H9 (cell line): ENCODE measurements at regions not wholly inside any gene's neighbourhood (a gene's known extent, or its start where the extent isn't known, plus 50 kb on each side); places are given as distances from the start of the nearest gene placed in this dataset.

Source experiments
- DNase-seq: peaks from one replicate; pipeline ENCODE4 v3.0.0-alpha.2; 2017
- H2AFZ ChIP-seq: one replicate; pipeline ENCODE4 v1.6.1; 2013; ENCODE audit warnings: mild to moderate bottlenecking, low read length, control low read depth, moderate library complexity
- H2AK5ac ChIP-seq: 2 replicates; pipeline ENCODE4 v1.6.1; 2013; ENCODE audit warnings: low read length, control low read depth, mixed read lengths; ENCODE audit not compliant: insufficient read length
- H2BK120ac ChIP-seq: one replicate; pipeline ENCODE4 v1.6.1; 2013; ENCODE audit warnings: low read depth, mild to moderate bottlenecking, low read length, control low read depth, inconsistent platforms; ENCODE audit not compliant: poor library complexity, severe bottlenecking
- H2BK12ac ChIP-seq: 2 replicates; pipeline ENCODE4 v1.6.1; 2013; ENCODE audit warnings: low read length, control low read depth, mixed read lengths, low read depth; ENCODE audit not compliant: insufficient read length
- H2BK15ac ChIP-seq: 2 replicates; pipeline ENCODE4 v1.6.1; 2013; ENCODE audit warnings: low read depth, low read length, control low read depth
- H2BK20ac ChIP-seq: one replicate; pipeline ENCODE4 v1.6.1; 2013; ENCODE audit warnings: low read depth, mild to moderate bottlenecking, low read length, control low read depth, inconsistent platforms; ENCODE audit not compliant: poor library complexity, severe bottlenecking
- H2BK5ac ChIP-seq: 2 replicates; pipeline ENCODE4 v1.6.1; 2013; ENCODE audit warnings: low read length, control low read depth, mixed read lengths; ENCODE audit not compliant: insufficient read length
- H3K14ac ChIP-seq: 2 replicates; pipeline ENCODE4 v1.6.1; 2013; ENCODE audit warnings: low read length, control low read depth; ENCODE audit not compliant: insufficient read depth
- H3K18ac ChIP-seq: 2 replicates; pipeline ENCODE4 v1.6.1; 2013; ENCODE audit warnings: low read depth, mild to moderate bottlenecking, mixed read lengths, low read length, control low read depth; ENCODE audit not compliant: insufficient read length
- H3K23ac ChIP-seq: 2 replicates; pipeline ENCODE4 v1.6.1; 2013; ENCODE audit warnings: low read length, control low read depth, mixed read lengths, low read depth; ENCODE audit not compliant: insufficient read length
- H3K23me2 ChIP-seq: 2 replicates; pipeline ENCODE4 v1.6.1; 2013; ENCODE audit warnings: low read depth, mild to moderate bottlenecking, mixed read lengths, low read length, control low read depth; ENCODE audit not compliant: insufficient read length, poor library complexity, severe bottlenecking
- H3K27ac ChIP-seq: 2 replicates; pipeline ENCODE4 v1.5.1; 2013; ENCODE audit warnings: low read length, control low read depth, mixed read lengths, low read depth; ENCODE audit not compliant: insufficient read length
- H3K27me3 ChIP-seq: 2 replicates; pipeline ENCODE4 v1.6.1; 2013; ENCODE audit warnings: low read length, control low read depth, inconsistent platforms; ENCODE audit not compliant: insufficient read depth
- H3K4ac ChIP-seq: 2 replicates; pipeline ENCODE4 v1.6.1; 2013; ENCODE audit warnings: low read depth, mild to moderate bottlenecking, control low read depth, inconsistent platforms, low read length, moderate library complexity
- H3K4me1 ChIP-seq: 2 replicates; pipeline ENCODE4 v1.6.1; 2013; ENCODE audit warnings: low read length, control low read depth, inconsistent platforms; ENCODE audit not compliant: insufficient read depth
- H3K4me2 ChIP-seq: 2 replicates; pipeline ENCODE4 v1.6.1; 2013; ENCODE audit warnings: low read length, control low read depth, mixed read lengths; ENCODE audit not compliant: insufficient read length, insufficient read depth
- H3K56ac ChIP-seq: 2 replicates; pipeline ENCODE4 v1.6.1; 2013; ENCODE audit warnings: low read depth, mild to moderate bottlenecking, mixed read lengths, low read length, control low read depth; ENCODE audit not compliant: insufficient read length
- H3K79me1 ChIP-seq: 2 replicates; pipeline ENCODE4 v1.6.1; 2013; ENCODE audit warnings: low read depth, mild to moderate bottlenecking, moderate library complexity, low read length, control low read depth, inconsistent platforms; ENCODE audit not compliant: insufficient read depth, poor library complexity, severe bottlenecking
- H3K79me2 ChIP-seq: 2 replicates; pipeline ENCODE4 v1.6.1; 2013; ENCODE audit warnings: low read length, control low read depth, inconsistent platforms; ENCODE audit not compliant: insufficient read depth
- H3K9ac ChIP-seq: 2 replicates; pipeline ENCODE4 v1.6.1; 2013; ENCODE audit warnings: low read length, control low read depth, mixed read lengths; ENCODE audit not compliant: insufficient read length; ENCODE audit errors: extremely low read depth
- H3K9me3 ChIP-seq: one replicate; pipeline ENCODE4 v1.6.1; 2013; ENCODE audit warnings: low read depth, low read length, inconsistent platforms; ENCODE audit not compliant: control insufficient read depth
- H3T11ph ChIP-seq: one replicate; pipeline ENCODE4 v1.6.1; 2013; ENCODE audit warnings: mild to moderate bottlenecking, low read length, control low read depth, inconsistent platforms
- H4K20me1 ChIP-seq: one replicate; pipeline ENCODE4 v1.6.1; 2013; ENCODE audit not compliant: control insufficient read depth, insufficient read length, insufficient read depth
- H4K5ac ChIP-seq: 2 replicates; pipeline ENCODE4 v1.6.1; 2013; ENCODE audit warnings: low read depth, mild to moderate bottlenecking, mixed read lengths, low read length, control low read depth; ENCODE audit not compliant: insufficient read length
- H4K8ac ChIP-seq: replicated peaks from 2 replicates; pipeline ENCODE4 v1.6.1; 2013; ENCODE audit warnings: low read length, control low read depth, mixed read lengths, low read depth; ENCODE audit not compliant: insufficient read length
- H4K91ac ChIP-seq: 2 replicates; pipeline ENCODE4 v1.6.1; 2013; ENCODE audit warnings: low read depth, mild to moderate bottlenecking, moderate library complexity, mixed read lengths, low read length, control low read depth; ENCODE audit not compliant: insufficient read length
- H3K27ac Mint-ChIP-seq, 3 experiments: 2 replicates in 2 of 3; 3 replicates in 1 of 3; pipeline ENCODE4 v1.8.0; 2020 to 2021; ENCODE audit warnings: mixed read lengths in 3 of 3, mild to moderate bottlenecking in 1 of 3, moderate library complexity in 1 of 3
- H3K27me3 Mint-ChIP-seq: 2 replicates; pipeline ENCODE4 v1.8.0; 2021; ENCODE audit warnings: low read depth, mild to moderate bottlenecking, moderate library complexity, mixed read lengths
- H3K36me3 Mint-ChIP-seq, 3 experiments: 2 replicates in 2 of 3; 3 replicates in 1 of 3; pipeline ENCODE4 v1.8.0; 2020 to 2021; ENCODE audit warnings: low read depth in 3 of 3, mixed read lengths in 3 of 3; ENCODE audit not compliant: insufficient read depth in 1 of 3
- H3K4me1 Mint-ChIP-seq, 2 experiments: 2 replicates each; pipeline ENCODE4 v1.8.0; 2020; ENCODE audit warnings: mixed read lengths in 2 of 2
- H3K4me3 Mint-ChIP-seq, 2 experiments: 2 replicates in 1 of 2; 3 replicates in 1 of 2; pipeline ENCODE4 v1.8.0; 2020 to 2021; ENCODE audit warnings: mild to moderate bottlenecking in 2 of 2, mixed read lengths in 2 of 2, moderate library complexity in 1 of 2
- H3K9me3 Mint-ChIP-seq, 2 experiments: 2 replicates in 1 of 2; 3 replicates in 1 of 2; pipeline ENCODE4 v1.8.0; 2020; ENCODE audit warnings: mild to moderate bottlenecking in 2 of 2, mixed read lengths in 2 of 2, moderate library complexity in 1 of 2
- WGBS: extraction: QIAGEN DNeasy Blood & Tissue Kit; methylation state at CpG from one replicate; pipeline ENCODE4 v1.1.7; 2013; ENCODE audit warnings: missing lambda C conversion rate, low lambda C conversion rate, mixed read lengths; ENCODE audit not compliant: insufficient read length; ENCODE audit errors: extremely low coverage; 5-methylcytosine and 5-hydroxymethylcytosine counted together
- TF ChIP-seq, protein P1 (sequence below): fragments of 200-600 bp; sonication (generic); conservative IDR thresholded peaks from 3 replicates; pipeline ENCODE4 v1.8.0; 2021; ENCODE audit warnings: antibody characterized with exemption, mild to moderate bottlenecking

DNA sequence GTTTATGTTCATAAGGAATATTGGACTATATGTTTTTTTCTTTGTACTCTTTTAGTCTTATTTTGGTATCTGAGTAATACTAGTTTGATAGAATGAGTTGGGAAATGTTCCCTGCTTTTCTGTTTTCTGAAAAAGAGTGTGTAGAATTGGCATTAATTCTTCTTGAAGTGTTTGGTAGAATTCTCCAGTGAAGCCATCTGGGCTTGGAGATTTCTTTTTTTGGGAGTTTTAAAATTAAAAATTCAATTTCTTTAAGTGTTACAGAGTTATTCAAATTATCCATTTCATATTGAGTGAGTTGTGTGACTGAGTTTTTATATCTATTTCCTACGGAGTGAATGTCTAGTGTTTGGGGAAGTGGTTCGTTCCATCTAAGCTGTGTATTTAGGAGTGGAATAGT, 80.6 kb upstream of the HS6ST1 start:
- Histone ChIP-seq H3K14ac (no peak overlapping the region), H3K56ac (no peak overlapping the region), H2AK5ac (no peak overlapping the region), H4K8ac (no peak overlapping the region), H3K23me2 (no peaks in the 10 kb centered on the region), H2BK20ac (no peak overlapping the region), H2BK5ac (no peak overlapping the region), H3K18ac (no peak overlapping the region), H3K79me1 (no peaks in the 10 kb centered on the region), H3K27ac (no peak overlapping the region), H2BK15ac (no peak overlapping the region), H4K20me1 (no peaks in the 10 kb centered on the region), H2BK12ac (no peak overlapping the region), H3K4me2 (no peak overlapping the region), H3K9ac (no peak overlapping the region), H3T11ph (no peak overlapping the region), H3K4ac (no peak overlapping the region), H3K4me1 (peaks cover 4% of the 10 kb centered on the region; the same call in 1 of the 2 replicates), H3K9me3 (no peaks in the 10 kb centered on the region), H4K5ac (no peak overlapping the region), H3K79me2 (no peaks in the 10 kb centered on the region), H4K91ac (no peak overlapping the region), H2AFZ (no peak overlapping the region), H3K23ac (no peak overlapping the region), H2BK120ac (no peak overlapping the region), H3K27me3 (no peaks in the 10 kb centered on the region)
- Mint-ChIP-seq H3K27me3 (peaks cover 2% of the 10 kb centered on the region; the same call in 1 of the 2 replicates), H3K36me3 (peaks cover 0 to 13% (median 0%) of the 10 kb centered on the region in 3 experiments; a peak in 2 of 7 replicates), H3K4me1 (peaks cover 21 to 28% of the 10 kb centered on the region in 2 experiments), H3K4me3 (no peak overlapping the region), H3K27ac (no peak overlapping the region), H3K9me3 (peaks cover 0 to 8% of the 10 kb centered on the region in 2 experiments; a peak in 2 of 5 replicates)
- TF ChIP-seq, protein P1, sequence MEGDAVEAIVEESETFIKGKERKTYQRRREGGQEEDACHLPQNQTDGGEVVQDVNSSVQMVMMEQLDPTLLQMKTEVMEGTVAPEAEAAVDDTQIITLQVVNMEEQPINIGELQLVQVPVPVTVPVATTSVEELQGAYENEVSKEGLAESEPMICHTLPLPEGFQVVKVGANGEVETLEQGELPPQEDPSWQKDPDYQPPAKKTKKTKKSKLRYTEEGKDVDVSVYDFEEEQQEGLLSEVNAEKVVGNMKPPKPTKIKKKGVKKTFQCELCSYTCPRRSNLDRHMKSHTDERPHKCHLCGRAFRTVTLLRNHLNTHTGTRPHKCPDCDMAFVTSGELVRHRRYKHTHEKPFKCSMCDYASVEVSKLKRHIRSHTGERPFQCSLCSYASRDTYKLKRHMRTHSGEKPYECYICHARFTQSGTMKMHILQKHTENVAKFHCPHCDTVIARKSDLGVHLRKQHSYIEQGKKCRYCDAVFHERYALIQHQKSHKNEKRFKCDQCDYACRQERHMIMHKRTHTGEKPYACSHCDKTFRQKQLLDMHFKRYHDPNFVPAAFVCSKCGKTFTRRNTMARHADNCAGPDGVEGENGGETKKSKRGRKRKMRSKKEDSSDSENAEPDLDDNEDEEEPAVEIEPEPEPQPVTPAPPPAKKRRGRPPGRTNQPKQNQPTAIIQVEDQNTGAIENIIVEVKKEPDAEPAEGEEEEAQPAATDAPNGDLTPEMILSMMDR: no peak
- no peak for DNase-seq
- no CpG with 5 or more reads among the region's 2 CpGs for WGBS
